Mesenchymal stem cell (in vitro differentiated cells and primary cell): ENCODE measurements at regions not wholly inside any gene's neighbourhood (a gene's known extent, or its start where the extent isn't known, plus 50 kb on each side); places are given as distances from the start of the nearest gene placed in this dataset.

Experiments
- DNase-seq: peaks from one replicate; pipeline ENCODE4 v3.0.0-alpha.2; 2013
- H2AFZ ChIP-seq: one replicate; pipeline ENCODE4 v1.6.1; 2013; ENCODE audit warnings: low read depth, mild to moderate bottlenecking, control low read depth, inconsistent platforms, low read length, moderate library complexity
- H2AK5ac ChIP-seq: 2 replicates; pipeline ENCODE4 v1.6.1; 2013; ENCODE audit warnings: low read length, moderate library complexity, mild to moderate bottlenecking, inconsistent platforms; ENCODE audit not compliant: severe bottlenecking
- H2BK120ac ChIP-seq: one replicate; pipeline ENCODE4 v1.6.1; 2013; ENCODE audit warnings: low read depth, mild to moderate bottlenecking, inconsistent platforms, low read length, moderate library complexity
- H2BK12ac ChIP-seq, 2 experiments: one replicate each; pipeline ENCODE4 v1.6.1; 2013; ENCODE audit warnings: inconsistent platforms in 2 of 2, low read length in 2 of 2, mild to moderate bottlenecking in 2 of 2, moderate library complexity in 2 of 2, control low read depth in 1 of 2
- H2BK15ac ChIP-seq: one replicate; pipeline ENCODE4 v1.6.1; 2013; ENCODE audit warnings: mild to moderate bottlenecking, low read depth, inconsistent platforms; ENCODE audit not compliant: poor library complexity, severe bottlenecking
- H2BK5ac ChIP-seq: 2 replicates; pipeline ENCODE4 v1.6.1; 2013; ENCODE audit warnings: low read depth, mild to moderate bottlenecking, low read length, control low read depth, inconsistent platforms; ENCODE audit not compliant: poor library complexity, severe bottlenecking
- H3K14ac ChIP-seq, 2 experiments: one replicate each; pipeline ENCODE4 v1.6.1; 2013; ENCODE audit warnings: inconsistent platforms in 2 of 2, low read length in 2 of 2, control low read depth in 1 of 2, mild to moderate bottlenecking in 1 of 2, moderate library complexity in 1 of 2
- H3K18ac ChIP-seq, 2 experiments: one replicate each; pipeline ENCODE4 v1.6.1; 2013; ENCODE audit warnings: inconsistent platforms in 2 of 2, low read length in 2 of 2, control low read depth in 1 of 2, low read depth in 1 of 2, mild to moderate bottlenecking in 1 of 2
- H3K23ac ChIP-seq, 2 experiments: one replicate each; pipeline ENCODE4 v1.6.1; 2013; ENCODE audit warnings: inconsistent platforms in 2 of 2, low read length in 2 of 2, mild to moderate bottlenecking in 2 of 2, moderate library complexity in 2 of 2, control low read depth in 1 of 2
- H3K27ac ChIP-seq: 2 replicates; pipeline ENCODE4 v1.5.1; 2013; ENCODE audit warnings: mild to moderate bottlenecking, moderate library complexity, low read length, control low read depth, inconsistent platforms; ENCODE audit not compliant: poor library complexity, severe bottlenecking
- H3K27me3 ChIP-seq, 2 experiments: 2 replicates each; pipeline versions ENCODE4 v1.6.1 to v1.7.0; 2013; ENCODE audit warnings: low read length in 2 of 2, mild to moderate bottlenecking in 2 of 2, moderate library complexity in 2 of 2, control low read depth in 1 of 2, inconsistent platforms in 1 of 2; ENCODE audit not compliant: control insufficient read depth in 1 of 2, insufficient read depth in 1 of 2
- H3K36me3 ChIP-seq, 2 experiments: 2 replicates each; pipeline versions ENCODE4 v1.6.1 to v1.7.0; 2013; ENCODE audit warnings: low read length in 2 of 2, control low read depth in 1 of 2, inconsistent platforms in 1 of 2, low read depth in 1 of 2, mild to moderate bottlenecking in 1 of 2; ENCODE audit not compliant: insufficient read depth in 2 of 2, control insufficient read depth in 1 of 2
- H3K4ac ChIP-seq, 2 experiments: one replicate each; pipeline ENCODE4 v1.6.1; 2013; ENCODE audit warnings: inconsistent platforms in 2 of 2, low read length in 2 of 2, mild to moderate bottlenecking in 2 of 2, moderate library complexity in 2 of 2, control low read depth in 1 of 2, low read depth in 1 of 2
- H3K4me1 ChIP-seq: 2 replicates; pipeline ENCODE4 v1.6.1; 2013; ENCODE audit warnings: low read depth, low read length, control low read depth; ENCODE audit not compliant: control insufficient read depth, insufficient read depth
- H3K4me2 ChIP-seq: 2 replicates; pipeline ENCODE4 v1.6.1; 2013; ENCODE audit warnings: low read length, mild to moderate bottlenecking, inconsistent platforms; ENCODE audit not compliant: poor library complexity, severe bottlenecking
- H3K4me3 ChIP-seq, 2 experiments: 2 replicates each; pipeline versions ENCODE4 v1.5.1 to v1.7.0; 2013; ENCODE audit warnings: low read length in 2 of 2, mild to moderate bottlenecking in 2 of 2, control low read depth in 1 of 2, low read depth in 1 of 2; ENCODE audit not compliant: insufficient read depth in 1 of 2
- H3K79me1 ChIP-seq: replicated peaks from 2 replicates; pipeline ENCODE4 v1.6.1; 2013; ENCODE audit warnings: mild to moderate bottlenecking, control low read depth, low read length, inconsistent platforms; ENCODE audit not compliant: poor library complexity, severe bottlenecking
- H3K9ac ChIP-seq: 2 replicates; pipeline ENCODE4 v1.7.0; 2013; ENCODE audit warnings: mild to moderate bottlenecking, low read length, moderate library complexity
- H3K9me3 ChIP-seq: 2 replicates; pipeline ENCODE4 v1.7.0; 2013; ENCODE audit warnings: mild to moderate bottlenecking, low read length; ENCODE audit not compliant: control insufficient read depth
- H4K8ac ChIP-seq: one replicate; pipeline ENCODE4 v1.6.1; 2013; ENCODE audit warnings: inconsistent platforms, mild to moderate bottlenecking, low read length, moderate library complexity
- H4K91ac ChIP-seq: one replicate; pipeline ENCODE4 v1.6.1; 2013; ENCODE audit warnings: mild to moderate bottlenecking, low read length, inconsistent platforms
- WGBS: methylation state at CpG from one replicate; pipeline ENCODE4 v1.1.7; 2013; ENCODE audit warnings: mixed read lengths; 5-methylcytosine and 5-hydroxymethylcytosine counted together

DNA sequence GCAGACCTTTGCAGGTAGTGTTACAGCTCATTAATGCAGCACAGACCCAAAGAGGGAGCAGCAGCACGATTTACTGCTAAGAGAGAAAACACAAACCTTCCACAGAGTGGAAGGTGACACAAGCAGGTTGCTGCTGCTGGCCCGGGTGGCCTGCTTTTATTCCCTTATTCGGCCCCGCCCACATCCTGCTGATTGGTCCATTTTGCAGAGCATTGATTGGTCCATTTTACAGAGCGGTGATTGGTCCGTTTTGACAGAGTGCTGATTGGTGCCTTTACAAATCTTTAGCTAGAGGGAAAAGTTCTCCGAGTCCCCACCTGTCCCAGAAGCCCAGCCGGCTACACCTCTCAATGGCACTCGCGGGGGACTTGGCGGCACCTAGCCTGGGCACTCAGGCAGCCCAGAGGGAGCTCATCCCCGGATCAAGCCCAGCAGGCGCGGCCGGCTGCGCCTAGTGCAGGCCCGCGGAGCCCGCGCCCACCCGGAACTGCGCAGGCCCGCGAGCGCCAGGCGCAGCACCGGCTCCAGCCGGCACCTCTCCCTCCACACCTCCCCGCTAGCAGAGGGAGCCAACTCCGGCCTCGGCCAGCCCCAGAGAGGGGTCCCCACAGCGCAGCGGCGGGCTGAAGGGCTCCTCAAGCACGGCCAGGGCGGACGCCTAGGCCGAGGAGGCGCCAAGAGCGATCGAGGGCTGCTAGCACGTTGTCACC is 825.6 kb upstream of the HS6ST1 start:
- Histone ChIP-seq H3K27me3 (no peaks in the 10 kb centered on the region), H3K18ac (no peak overlapping the region), H2BK120ac (no peak overlapping the region), H3K4me1 (no peaks in the 10 kb centered on the region), H3K27ac (no peak overlapping the region), H4K91ac (no peak overlapping the region), H4K8ac (no peak overlapping the region), H3K9me3 (peaks cover 2% of the 10 kb centered on the region), H3K4me3 (peak overlapping the region in 1 of 2 experiments; percentile 15), H2BK15ac (no peak overlapping the region), H3K36me3 (no peaks in the 10 kb centered on the region), H2BK5ac (no peak overlapping the region), H3K23ac (no peak overlapping the region), H3K4ac (no peak overlapping the region), H3K4me2 (no peak overlapping the region), H2BK12ac (no peak overlapping the region), H3K14ac (no peak overlapping the region), H2AK5ac (no peak overlapping the region), H3K9ac (no peak overlapping the region), H3K79me1 (no peaks in the 10 kb centered on the region), H2AFZ (no peak overlapping the region)
- WGBS = 92% methylated on average over 41 of the region's 42 CpGs
- DNase-seq = no peak

DNA sequence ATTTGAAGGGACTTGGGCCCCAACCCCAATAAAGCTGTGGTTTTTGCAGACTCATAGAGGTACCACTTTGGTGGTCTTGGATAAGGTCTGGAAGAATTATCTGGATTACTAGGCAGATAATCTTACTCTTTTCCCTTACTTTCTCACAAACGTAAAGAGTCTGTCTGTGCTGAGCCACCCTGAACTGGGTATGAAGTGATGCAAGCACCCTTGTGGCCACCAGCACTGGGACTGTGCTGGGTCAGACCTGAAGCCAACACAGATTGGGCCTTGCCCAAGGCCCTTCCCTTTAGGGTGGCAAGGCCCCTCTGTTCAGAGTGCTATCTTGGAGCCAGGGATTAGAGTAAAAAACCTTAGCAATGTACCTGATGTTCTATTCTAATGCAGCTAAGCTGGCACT is 827.0 kb upstream of the RAB6C start:
- H3K9me3 ChIP-seq = peaks cover 9% of the 10 kb centered on the region
- H3K27ac ChIP-seq = no peak overlapping the region
- H2BK12ac ChIP-seq = no peak overlapping the region
- H3K14ac ChIP-seq = no peak overlapping the region
- no peaks in the 10 kb centered on the region for H3K36me3 ChIP-seq
- no peak for DNase-seq
- no peaks in the 10 kb centered on the region for H3K4me1 ChIP-seq
- no peak overlapping the region for H4K91ac ChIP-seq
- H4K8ac ChIP-seq = no peak overlapping the region
- H3K79me1 ChIP-seq = no peaks in the 10 kb centered on the region
- H3K4ac ChIP-seq = no peak overlapping the region
- 29% methylated on average over 1 of the region's 1 CpG for WGBS
- no peak overlapping the region for H2BK15ac ChIP-seq
- H3K27me3 ChIP-seq = peaks cover 0 to 10% of the 10 kb centered on the region in 2 experiments
- no peak overlapping the region for H3K23ac ChIP-seq
- no peak overlapping the region for H3K9ac ChIP-seq
- no peak overlapping the region for H2AK5ac ChIP-seq
- H3K18ac ChIP-seq = no peak overlapping the region
- H2BK5ac ChIP-seq = no peak overlapping the region
- no peak overlapping the region for H3K4me3 ChIP-seq
- H3K4me2 ChIP-seq = no peak overlapping the region
- no peak overlapping the region for H2AFZ ChIP-seq
- no peak overlapping the region for H2BK120ac ChIP-seq

DNA sequence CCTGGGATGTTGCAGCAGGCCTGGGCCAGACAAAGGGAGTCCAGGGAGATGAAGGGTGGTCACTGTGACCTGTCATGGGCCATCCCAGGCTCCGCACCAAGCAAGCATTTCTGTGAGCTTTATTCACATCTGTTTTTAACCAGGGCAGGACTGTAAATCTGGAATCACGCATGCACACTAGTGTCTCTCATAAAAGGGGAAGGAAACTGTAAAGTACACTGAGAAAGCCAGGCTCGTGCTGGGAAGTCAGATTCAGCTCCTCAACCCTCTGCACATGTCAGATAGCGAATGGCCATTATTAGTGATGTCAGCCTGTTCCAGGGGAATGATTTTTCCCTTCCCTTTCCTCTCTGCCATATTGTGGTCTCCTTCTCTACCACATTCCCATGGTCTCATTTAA is 818.6 kb upstream of the RAB6C start:
- Histone ChIP-seq H4K8ac (no peak overlapping the region), H3K9me3 (no peaks in the 10 kb centered on the region), H2AFZ (no peak overlapping the region), H2BK120ac (no peak overlapping the region), H2AK5ac (no peak overlapping the region), H3K4me2 (no peak overlapping the region), H3K18ac (no peak overlapping the region), H3K14ac (no peak overlapping the region), H3K27me3 (peaks cover 0 to 40% of the 10 kb centered on the region in 2 experiments), H3K4ac (no peak overlapping the region), H2BK5ac (no peak overlapping the region), H4K91ac (no peak overlapping the region), H2BK15ac (no peak overlapping the region), H2BK12ac (no peak overlapping the region), H3K79me1 (no peaks in the 10 kb centered on the region), H3K9ac (no peak overlapping the region), H3K27ac (no peak overlapping the region), H3K4me1 (no peaks in the 10 kb centered on the region), H3K23ac (no peak overlapping the region), H3K36me3 (no peaks in the 10 kb centered on the region), H3K4me3 (no peak overlapping the region)
- WGBS = 78% methylated on average over 4 of the region's 4 CpGs
- no peak for DNase-seq

DNA sequence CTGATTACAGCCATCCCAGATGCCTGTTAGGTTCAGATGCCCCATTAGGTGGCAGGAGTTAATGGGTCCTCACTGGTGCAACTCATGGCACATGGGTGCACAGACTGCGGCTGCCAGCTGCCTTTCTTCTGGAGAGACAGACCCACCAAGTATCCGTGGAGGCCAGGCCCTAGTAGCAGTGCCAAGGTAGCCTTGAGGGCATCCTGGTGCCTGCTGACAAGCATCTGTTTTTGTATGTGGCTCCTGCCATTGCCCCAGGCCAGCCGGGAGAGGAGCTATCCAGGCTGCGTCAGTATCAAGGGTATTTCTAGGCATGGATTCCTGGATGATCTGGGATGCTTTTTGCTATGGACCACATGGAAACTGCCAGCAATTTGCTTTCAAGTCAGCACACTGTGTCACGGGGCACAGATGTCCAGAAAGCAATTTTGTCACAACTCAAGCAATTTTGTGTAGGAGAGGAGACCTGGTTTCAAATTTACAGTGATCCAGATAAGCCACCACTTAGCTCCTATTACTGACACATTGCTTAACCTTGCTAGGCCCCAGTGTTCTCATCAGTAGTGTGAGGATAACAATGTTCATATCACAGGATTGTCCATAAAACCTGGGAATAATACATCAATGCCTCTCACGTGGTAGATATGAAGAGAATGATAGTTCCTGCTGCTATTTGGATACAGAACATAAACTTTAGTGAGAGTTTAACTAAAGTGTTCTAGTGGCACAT is 815.1 kb upstream of the RAB6C start:
- DNase-seq = no peak
- Histone ChIP-seq H2AFZ (no peak overlapping the region), H2BK120ac (no peak overlapping the region), H3K23ac (no peak overlapping the region), H2BK5ac (no peak overlapping the region), H4K8ac (no peak overlapping the region), H3K27me3 (peaks cover 0 to 44% of the 10 kb centered on the region in 2 experiments), H3K27ac (no peak overlapping the region), H3K9ac (no peak overlapping the region), H3K4ac (no peak overlapping the region), H3K79me1 (no peaks in the 10 kb centered on the region), H3K9me3 (no peaks in the 10 kb centered on the region), H4K91ac (no peak overlapping the region), H2AK5ac (no peak overlapping the region), H3K4me2 (no peak overlapping the region), H3K36me3 (no peaks in the 10 kb centered on the region), H2BK12ac (no peak overlapping the region), H3K18ac (no peak overlapping the region), H3K14ac (no peak overlapping the region), H3K4me3 (no peak overlapping the region), H3K4me1 (no peaks in the 10 kb centered on the region), H2BK15ac (no peak overlapping the region)
- WGBS = 79% methylated on average over 5 of the region's 6 CpGs
